ENCODE measurements at regions not wholly inside any gene's neighbourhood (a gene's known extent, or its start where the extent isn't known, plus 50 kb on each side); places are given as distances from the start of the nearest gene placed in this dataset.

DNA sequence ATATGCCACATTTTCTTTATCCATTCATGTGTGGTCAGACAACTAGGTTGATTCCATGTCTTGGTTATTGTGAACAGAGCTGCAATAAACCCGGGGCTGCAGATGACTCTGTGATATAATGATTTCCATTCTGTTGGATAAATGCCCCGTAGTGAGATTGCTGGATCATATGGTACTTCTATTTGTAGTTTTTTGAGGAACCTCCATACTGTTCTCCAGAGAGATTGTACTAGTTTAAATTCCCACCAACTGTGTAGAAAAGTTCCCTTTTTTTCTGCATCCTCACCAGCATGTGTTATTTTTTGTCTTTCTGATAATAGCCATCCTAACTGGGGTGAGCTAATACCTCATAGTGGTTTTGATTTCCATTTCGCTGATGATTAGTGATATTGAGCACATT is 62.2 kb upstream of the MAP3K4 start:
- H3K36me3 ChIP-seq (ENCODE audit: insufficient read depth, low read length), result no peaks in the 10 kb centered on the region

GRCh38 chr6:160929831-160930230 is 61.7 kb upstream of the MAP3K4 start:
- H3K27ac ChIP-seq (ENCODE audit: low read length), result no peak overlapping the region
- no peaks in the 10 kb centered on the region for H3K36me3 ChIP-seq (ENCODE audit: insufficient read depth, low read length)
- H4K20me1 ChIP-seq (ENCODE audit: insufficient read depth), result no peaks in the 10 kb centered on the region
- H2AFZ ChIP-seq (ENCODE audit: low read depth, low read length), result no peak overlapping the region
- no peaks in the 10 kb centered on the region for H3K27me3 ChIP-seq (ENCODE audit: insufficient read depth, low read depth, low read length)
- no peaks in the 10 kb centered on the region for H3K79me2 ChIP-seq (replicated peaks; ENCODE audit: insufficient read depth, low read length)
- H3K9me2 ChIP-seq (ENCODE audit: insufficient read depth, low read length), result no peaks in the 10 kb centered on the region
- no peak overlapping the region for H3K4me3 ChIP-seq (ENCODE audit: low read length)
- no peaks in the 10 kb centered on the region for H3K9me3 ChIP-seq (ENCODE audit: low read length)
- TF ChIP-seq EP300 (conservative IDR thresholded peaks at IDR 0.05; ENCODE audit: poor library complexity, severe bottlenecking) (no peak), EZH2 (IDR thresholded peaks at IDR 0.05; ENCODE audit: borderline replicate concordance, insufficient read depth, low read length, poor library complexity, severe bottlenecking) (no peak), MXI1 (conservative IDR thresholded peaks at IDR 0.05; ENCODE audit: poor library complexity, severe bottlenecking) (no peak), TAF1 (IDR thresholded peaks at IDR 0.05; ENCODE audit: low read depth) (no peak), RAD21 (conservative IDR thresholded peaks at IDR 0.05) (no peak), REST (IDR thresholded peaks at IDR 0.05; ENCODE audit: borderline replicate concordance) (no peak), SMC3 (conservative IDR thresholded peaks at IDR 0.05; ENCODE audit: poor library complexity) (no peak), POLR2AphosphoS5 (IDR thresholded peaks at IDR 0.05) (no peak)
- TF ChIP-seq, protein P1, sequence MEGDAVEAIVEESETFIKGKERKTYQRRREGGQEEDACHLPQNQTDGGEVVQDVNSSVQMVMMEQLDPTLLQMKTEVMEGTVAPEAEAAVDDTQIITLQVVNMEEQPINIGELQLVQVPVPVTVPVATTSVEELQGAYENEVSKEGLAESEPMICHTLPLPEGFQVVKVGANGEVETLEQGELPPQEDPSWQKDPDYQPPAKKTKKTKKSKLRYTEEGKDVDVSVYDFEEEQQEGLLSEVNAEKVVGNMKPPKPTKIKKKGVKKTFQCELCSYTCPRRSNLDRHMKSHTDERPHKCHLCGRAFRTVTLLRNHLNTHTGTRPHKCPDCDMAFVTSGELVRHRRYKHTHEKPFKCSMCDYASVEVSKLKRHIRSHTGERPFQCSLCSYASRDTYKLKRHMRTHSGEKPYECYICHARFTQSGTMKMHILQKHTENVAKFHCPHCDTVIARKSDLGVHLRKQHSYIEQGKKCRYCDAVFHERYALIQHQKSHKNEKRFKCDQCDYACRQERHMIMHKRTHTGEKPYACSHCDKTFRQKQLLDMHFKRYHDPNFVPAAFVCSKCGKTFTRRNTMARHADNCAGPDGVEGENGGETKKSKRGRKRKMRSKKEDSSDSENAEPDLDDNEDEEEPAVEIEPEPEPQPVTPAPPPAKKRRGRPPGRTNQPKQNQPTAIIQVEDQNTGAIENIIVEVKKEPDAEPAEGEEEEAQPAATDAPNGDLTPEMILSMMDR (IDR thresholded peaks at IDR 0.05; ENCODE audit: poor library complexity, severe bottlenecking), result no peak
- H3K4me2 ChIP-seq (ENCODE audit: low read length), result no peak overlapping the region
- H3K9ac ChIP-seq (ENCODE audit: low read length), result no peak overlapping the region
- no peaks in the 10 kb centered on the region for H3F3A ChIP-seq (ENCODE audit: insufficient read depth, low read length, poor library complexity, severe bottlenecking)

More for the DNA sequence above, 62.2 kb upstream of the MAP3K4 start:
- no peak overlapping the region for H3K9ac ChIP-seq (ENCODE audit: low read length)
- no peaks in the 10 kb centered on the region for H3K79me2 ChIP-seq (replicated peaks; ENCODE audit: insufficient read depth, low read length)
- no peaks in the 10 kb centered on the region for H3K27me3 ChIP-seq (ENCODE audit: insufficient read depth, low read depth, low read length)
- H2AFZ ChIP-seq (ENCODE audit: low read depth, low read length), result no peak overlapping the region
- H3K9me2 ChIP-seq (ENCODE audit: insufficient read depth, low read length), result no peaks in the 10 kb centered on the region
- no peaks in the 10 kb centered on the region for H3F3A ChIP-seq (ENCODE audit: insufficient read depth, low read length, poor library complexity, severe bottlenecking)
- H3K9me3 ChIP-seq (ENCODE audit: low read length), result no peaks in the 10 kb centered on the region
- H3K4me3 ChIP-seq (ENCODE audit: low read length), result no peak overlapping the region
- no peak overlapping the region for H3K4me2 ChIP-seq (ENCODE audit: low read length)
- TF ChIP-seq SMC3 (conservative IDR thresholded peaks at IDR 0.05; ENCODE audit: poor library complexity), result no peak
- no peak for TF ChIP-seq TAF1 (IDR thresholded peaks at IDR 0.05; ENCODE audit: low read depth)
- TF ChIP-seq EP300 (conservative IDR thresholded peaks at IDR 0.05; ENCODE audit: poor library complexity, severe bottlenecking), result no peak
- TF ChIP-seq, protein P1 (IDR thresholded peaks at IDR 0.05; ENCODE audit: poor library complexity, severe bottlenecking), result no peak
- no peak for TF ChIP-seq MXI1 (conservative IDR thresholded peaks at IDR 0.05; ENCODE audit: poor library complexity, severe bottlenecking)
- TF ChIP-seq EZH2 (IDR thresholded peaks at IDR 0.05; ENCODE audit: borderline replicate concordance, insufficient read depth, low read length, poor library complexity, severe bottlenecking), result no peak
- TF ChIP-seq REST (IDR thresholded peaks at IDR 0.05; ENCODE audit: borderline replicate concordance), result no peak
- no peak for TF ChIP-seq RAD21 (conservative IDR thresholded peaks at IDR 0.05)
- TF ChIP-seq POLR2AphosphoS5 (IDR thresholded peaks at IDR 0.05), result no peak
- H4K20me1 ChIP-seq (ENCODE audit: insufficient read depth), result no peaks in the 10 kb centered on the region
- H3K27ac ChIP-seq (ENCODE audit: low read length), result no peak overlapping the region

Data from neural cell (in vitro differentiated cells).